HCEC 1CT (cell line): ENCODE measurements at regions not wholly inside any gene's neighbourhood (a gene's known extent, or its start where the extent isn't known, plus 50 kb on each side); places are given as distances from the start of the nearest gene placed in this dataset.
"Not testable (repeated sequence)": the region's sequence is repeated elsewhere in the genome, so short reads cannot be mapped to it uniquely, and the experiment has no call there.

Experiments
- DNase-seq: peaks from one replicate; pipeline ENCODE4 v3.0.0-alpha.2; 2017

GRCh38 chr4:170682087-170682486, 592.3 kb upstream of the AADAT start:
- DNase-seq: not testable (repeated sequence)

- no peak for DNase-seq
Measured at GRCh38 chr4:170675568-170676262, 586.0 kb upstream of the AADAT start.

GRCh38 chr4:170674176-170674575, 584.4 kb upstream of the AADAT start:
- peak; percentile 12 for DNase-seq

- DNase-seq: peak; percentile 38
Measured at GRCh38 chr4:170672381-170672965, 582.7 kb upstream of the AADAT start.

- no peak for DNase-seq
Measured at GRCh38 chr4:170671171-170671570, 581.4 kb upstream of the AADAT start.

GRCh38 chr4:170667814-170668213, 578.1 kb upstream of the AADAT start:
- no peak for DNase-seq

GRCh38 chr4:170666909-170667308, 577.2 kb upstream of the AADAT start:
- DNase-seq: no peak

- DNase-seq: no peak
Measured at GRCh38 chr4:170662250-170662649, 572.5 kb upstream of the AADAT start.

- no peak for DNase-seq
Measured at GRCh38 chr4:170657761-170658160, 568.0 kb upstream of the AADAT start.

GRCh38 chr4:170656506-170656905, 566.8 kb upstream of the AADAT start:
- no peak for DNase-seq

- no peak for DNase-seq
Measured at GRCh38 chr4:170652571-170652970, 562.8 kb upstream of the AADAT start.

- peak; percentile 31 for DNase-seq
Measured at GRCh38 chr4:170651786-170652185, 562.0 kb upstream of the AADAT start.

- no peak for DNase-seq
Measured at GRCh38 chr4:170627418-170627817, 537.7 kb upstream of the AADAT start.

GRCh38 chr4:170623899-170624298, 534.1 kb upstream of the AADAT start:
- DNase-seq: no peak

- peak; percentile 6 for DNase-seq
Measured at GRCh38 chr4:170610434-170610833, 520.7 kb upstream of the AADAT start.

- DNase-seq: no peak
Measured at GRCh38 chr4:170599894-170600293, 510.1 kb upstream of the AADAT start.

- DNase-seq: no peak
Measured at GRCh38 chr4:170591076-170591475, 501.3 kb upstream of the AADAT start.

GRCh38 chr4:170589597-170590191, 499.9 kb upstream of the AADAT start:
- DNase-seq: peak; percentile 11

- DNase-seq: no peak
Measured at GRCh38 chr4:170581969-170582368, 492.2 kb upstream of the AADAT start.

- no peak for DNase-seq
Measured at GRCh38 chr4:170581322-170581721, 491.6 kb upstream of the AADAT start.

GRCh38 chr4:170580651-170581050, 490.9 kb upstream of the AADAT start:
- no peak for DNase-seq

- no peak for DNase-seq
Measured at GRCh38 chr4:170538821-170539473, 449.2 kb upstream of the AADAT start.

GRCh38 chr4:170529748-170530722, 440.3 kb upstream of the AADAT start:
- DNase-seq: peak; percentile 1
